ENCODE measurements at regions not wholly inside any gene's neighbourhood (a gene's known extent, or its start where the extent isn't known, plus 50 kb on each side); places are given as distances from the start of the nearest gene placed in this dataset.
A peak's percentile ranks its signal among the peaks of the same experiment; 100 is the strongest.

GRCh38 chr16:86018487-86018886, 119.5 kb downstream of the IRF8 start:
- DNase-seq, result no peak

GRCh38 chr16:86018941-86019340, 120.0 kb downstream of the IRF8 start:
- DNase-seq, result no peak

GRCh38 chr16:86019446-86020047, 120.6 kb downstream of the IRF8 start:
- no peak for DNase-seq

GRCh38 chr16:86020971-86021370, 122.0 kb downstream of the IRF8 start:
- DNase-seq, result no peak

GRCh38 chr16:86022381-86022960, 123.5 kb downstream of the IRF8 start:
- no peak for DNase-seq

- no peak for DNase-seq
Observed at GRCh38 chr16:86024210-86024609, 125.2 kb downstream of the IRF8 start.

GRCh38 chr16:86025706-86026105, 126.7 kb downstream of the IRF8 start:
- DNase-seq, result no peak

GRCh38 chr16:86026171-86026910, 127.4 kb downstream of the IRF8 start:
- no peak for DNase-seq

GRCh38 chr16:86026916-86027315, 128.0 kb downstream of the IRF8 start:
- DNase-seq, result no peak

- no peak for DNase-seq
Observed at GRCh38 chr16:86027373-86028126, 128.6 kb downstream of the IRF8 start.

- peak; percentile 3 for DNase-seq
Observed at GRCh38 chr16:86029131-86029741, 130.3 kb downstream of the IRF8 start.

- DNase-seq, result no peak
Observed at GRCh38 chr16:86030116-86030515, 131.2 kb downstream of the IRF8 start.

GRCh38 chr16:86031141-86031678, 132.2 kb downstream of the IRF8 start:
- DNase-seq, result no peak

- no peak for DNase-seq
Observed at GRCh38 chr16:86033016-86033474, 134.1 kb downstream of the IRF8 start.

- DNase-seq, result no peak
Observed at GRCh38 chr16:86033971-86034370, 135.0 kb downstream of the IRF8 start.

GRCh38 chr16:86034421-86034919, 135.5 kb downstream of the IRF8 start:
- no peak for DNase-seq

GRCh38 chr16:86035906-86036305, 136.9 kb downstream of the IRF8 start:
- DNase-seq, result no peak

- DNase-seq, result no peak
Observed at GRCh38 chr16:86037999-86038925, 139.3 kb downstream of the IRF8 start.

GRCh38 chr16:86038926-86039310, 140.0 kb downstream of the IRF8 start:
- DNase-seq, result no peak

- DNase-seq, result no peak
Observed at GRCh38 chr16:86039606-86040005, 140.6 kb downstream of the IRF8 start.

- DNase-seq, result no peak
Observed at GRCh38 chr16:86040496-86040895, 141.5 kb downstream of the IRF8 start.

Measured in fibroblast of skin of abdomen (primary cell).